NCI-H2107 treated with DMSO at 0.1 percent for 48 hours (cell line): ENCODE measurements at regions not wholly inside any gene's neighbourhood (a gene's known extent, or its start where the extent isn't known, plus 50 kb on each side); places are given as distances from the start of the nearest gene placed in this dataset.
A peak's percentile ranks its signal among the peaks of the same experiment; 100 is the strongest.

Experiments
- DNase-seq: peaks from one replicate; lab custom pipeline; 2025; ENCODE audit not compliant: unreplicated experiment; lab: John Stamatoyannopoulos, UW

- no peak for DNase-seq
Measured at GRCh38 chr22:42330170-42330569, 59.7 kb upstream of the TCF20 start.

GRCh38 chr22:42329504-42329903 is 59.1 kb upstream of the TCF20 start:
- no peak for DNase-seq

DNA sequence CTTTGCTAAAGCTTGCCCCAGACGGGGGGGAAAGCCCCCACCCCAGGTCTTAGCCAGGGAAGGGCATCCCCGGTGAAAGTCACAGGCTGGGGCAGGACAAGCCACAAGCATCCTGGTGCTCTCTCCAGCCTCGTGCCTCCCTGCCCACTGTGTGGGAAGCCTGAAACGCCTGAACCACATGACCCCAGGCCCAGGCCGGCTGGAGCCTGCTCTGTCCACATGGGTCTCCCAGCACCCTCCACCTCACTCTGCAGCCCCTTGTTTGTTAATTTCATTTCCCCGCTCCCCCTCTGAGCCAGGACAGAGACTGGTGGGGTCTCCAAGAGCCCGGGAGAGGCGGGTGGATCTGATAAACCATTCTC is 58.3 kb upstream of the TCF20 start:
- no peak for DNase-seq

- no peak for DNase-seq
Measured at GRCh38 chr22:42328130-42328783, 57.8 kb upstream of the TCF20 start.

DNA sequence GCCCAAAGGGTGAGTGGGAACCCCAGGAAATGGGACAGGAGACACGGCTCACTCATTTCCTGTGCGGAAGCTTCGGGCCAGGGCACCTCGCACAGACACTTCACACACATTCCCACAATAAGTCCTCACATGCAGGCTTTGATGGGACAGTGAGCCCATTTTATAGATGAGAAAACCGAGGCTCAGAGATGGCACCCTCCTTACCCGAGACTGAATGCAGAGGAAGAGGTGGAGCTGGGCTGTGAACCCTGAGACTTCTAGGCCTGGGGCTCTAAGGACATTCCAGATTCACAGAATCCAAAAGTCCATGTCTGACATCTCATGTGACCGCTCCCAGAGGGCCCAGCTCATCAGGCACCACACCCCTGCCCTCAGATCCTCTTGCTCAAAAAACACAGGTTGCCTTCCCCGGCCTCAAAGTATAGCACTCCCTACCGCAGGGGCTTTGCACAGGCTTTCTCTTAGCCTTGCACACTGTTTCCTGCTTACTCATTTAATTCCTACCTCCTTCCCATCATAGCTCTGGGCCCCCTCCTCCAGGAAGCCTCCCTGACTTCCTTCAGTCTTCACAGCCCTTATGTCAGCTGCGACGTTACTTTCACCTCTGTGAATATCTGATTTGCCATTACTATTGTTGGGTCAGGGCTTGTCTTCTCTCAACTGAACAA is 57.1 kb upstream of the TCF20 start:
- no peak for DNase-seq

- no peak for DNase-seq
Measured at GRCh38 chr22:42326801-42327200, 56.3 kb upstream of the TCF20 start.

DNA sequence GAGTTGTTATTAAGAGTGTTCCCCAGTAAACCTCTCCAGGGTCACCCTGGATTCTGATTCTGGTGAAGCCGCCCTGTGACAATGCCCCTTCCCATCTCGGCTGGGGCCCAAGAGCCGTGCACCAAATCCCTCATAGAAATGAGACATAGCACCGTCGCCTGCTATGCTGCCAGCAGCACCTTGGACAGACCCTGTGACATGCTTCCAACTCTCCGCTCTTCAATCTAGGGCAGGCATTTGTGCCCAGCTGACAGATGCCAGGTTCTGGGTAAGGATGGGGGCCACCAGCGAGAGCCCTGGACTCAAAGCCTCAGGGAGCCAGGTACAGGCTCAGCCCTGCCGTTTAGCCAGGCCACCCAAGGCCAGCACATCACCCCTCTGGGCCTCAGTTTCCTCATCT is 55.8 kb upstream of the TCF20 start:
- DNase-seq, result no peak

DNA sequence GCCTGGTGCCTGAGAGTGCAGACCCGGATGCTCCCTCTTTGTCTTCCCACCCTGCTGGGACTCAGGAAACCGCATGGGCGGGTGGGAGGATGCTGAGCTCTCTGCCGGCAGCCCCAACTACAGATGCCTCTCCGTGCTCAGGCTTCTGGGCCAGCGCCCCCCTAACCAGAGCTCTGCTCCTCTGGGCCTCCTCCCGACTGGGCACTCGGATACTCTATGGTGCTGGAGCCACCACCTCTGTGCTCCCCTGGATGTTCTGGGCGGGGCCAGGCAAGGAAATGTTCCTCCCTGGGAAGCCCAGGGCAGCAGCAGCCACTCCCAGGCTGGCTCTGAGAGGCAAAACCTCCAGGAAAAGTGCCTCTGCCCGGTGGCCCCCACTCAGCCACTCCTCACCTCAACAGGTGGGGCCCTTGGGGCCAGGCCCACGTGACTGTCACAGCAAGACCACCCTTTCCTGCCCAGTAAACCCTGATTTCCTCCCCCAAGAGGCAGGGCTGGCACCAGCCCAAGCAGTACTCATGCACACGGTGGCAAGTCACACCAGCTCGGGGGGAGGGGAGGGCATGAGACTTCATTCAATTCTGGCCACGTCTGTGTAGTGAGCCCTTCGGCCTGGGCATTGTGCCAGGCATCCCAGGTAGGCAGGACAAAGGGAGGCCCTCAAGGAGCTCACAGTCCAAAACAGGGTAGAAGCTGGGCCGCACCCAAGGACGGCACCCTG is 54.7 kb upstream of the TCF20 start:
- no peak for DNase-seq

- peak; percentile 11 for DNase-seq
Measured at GRCh38 chr22:42324566-42324965, 54.1 kb upstream of the TCF20 start.

GRCh38 chr22:42323971-42324370 is 53.5 kb upstream of the TCF20 start:
- no peak for DNase-seq

DNA sequence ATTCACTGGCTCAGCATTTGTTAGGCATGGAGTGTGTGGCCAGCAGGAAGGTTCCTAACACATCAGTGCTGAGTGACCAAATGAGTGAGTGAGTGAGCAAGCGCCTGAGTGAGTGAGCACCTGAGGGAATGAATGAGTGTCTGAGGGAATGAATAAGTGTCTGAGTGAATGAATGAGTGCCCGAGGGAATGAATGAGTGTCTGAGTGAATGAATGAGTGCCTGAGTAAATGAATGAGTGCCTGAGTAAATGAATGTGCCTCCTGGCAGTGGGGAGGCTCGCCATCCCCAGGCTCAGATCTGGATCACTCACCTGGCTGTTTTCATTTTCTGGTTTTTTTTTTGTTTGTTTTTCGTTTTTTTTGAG is 52.1 kb upstream of the TCF20 start:
- no peak for DNase-seq

- DNase-seq, result peak; percentile 64
Measured at GRCh38 chr22:42321908-42322561, 51.6 kb upstream of the TCF20 start.

- DNase-seq, result no peak
Measured at GRCh38 chr22:42320443-42321416, 50.3 kb upstream of the TCF20 start.
